DND-41 (cell line): ENCODE measurements at regions not wholly inside any gene's neighbourhood (a gene's known extent, or its start where the extent isn't known, plus 50 kb on each side); places are given as distances from the start of the nearest gene placed in this dataset.
"Not testable (repeated sequence)": the region's sequence is repeated elsewhere in the genome, so short reads cannot be mapped to it uniquely, and the experiment has no call there.

Experiments used
- ATAC-seq: fragments of 200-7000 bp; cut with Tn5 transposase; 3 replicates; pipeline ENCODE4 v1.9.1; 2021; ENCODE audit warnings: low read depth; ENCODE audit not compliant: insufficient read depth
- DNase-seq: peaks from one replicate; pipeline ENCODE4 v3.0.0-alpha.2; 2020
- H2AFZ ChIP-seq: 2 replicates; pipeline ENCODE4 v1.6.0; 2012; ENCODE audit warnings: low read depth, low read length
- H3K27ac ChIP-seq: 2 replicates; pipeline ENCODE4 v1.5.1; 2012; ENCODE audit warnings: low read length, inconsistent platforms
- H3K27me3 ChIP-seq: fragments of 200-600 bp; sonication (generic); 2 replicates; pipeline ENCODE4 v1.6.0; 2012; ENCODE audit warnings: low read length, mild to moderate bottlenecking, inconsistent platforms; ENCODE audit not compliant: insufficient read depth, poor library complexity
- H3K36me3 ChIP-seq: 2 replicates; pipeline ENCODE4 v1.5.1; 2012; ENCODE audit warnings: low read length, inconsistent platforms; ENCODE audit not compliant: insufficient read depth
- H3K4me1 ChIP-seq: 2 replicates; pipeline ENCODE4 v1.5.1; 2012; ENCODE audit warnings: mild to moderate bottlenecking, low read length; ENCODE audit not compliant: insufficient read depth
- H3K4me2 ChIP-seq: 2 replicates; pipeline ENCODE4 v1.6.0; 2012; ENCODE audit warnings: mild to moderate bottlenecking, moderate library complexity, low read length, inconsistent platforms; ENCODE audit not compliant: insufficient read depth
- H3K4me3 ChIP-seq, 2 experiments: fragments of 200-600 bp in 1 of 2; shearing (Covaris generic) in 1 of 2; 2 replicates each; pipeline ENCODE4 v1.5.1; 2012 to 2016; ENCODE audit warnings: inconsistent platforms in 2 of 2, low read length in 2 of 2, mild to moderate bottlenecking in 2 of 2, low read depth in 1 of 2, moderate library complexity in 1 of 2
- H3K79me2 ChIP-seq: 2 replicates; pipeline ENCODE4 v1.6.0; 2012; ENCODE audit warnings: low read length, inconsistent platforms; ENCODE audit not compliant: insufficient read depth
- H3K9ac ChIP-seq: 2 replicates; pipeline ENCODE4 v1.6.0; 2012; ENCODE audit warnings: low read depth, mild to moderate bottlenecking, inconsistent platforms, low read length, moderate library complexity
- H3K9me3 ChIP-seq: 2 replicates; pipeline ENCODE4 v1.5.1; 2012; ENCODE audit warnings: low read length, moderate library complexity, mild to moderate bottlenecking, inconsistent platforms; ENCODE audit not compliant: insufficient read depth, severe bottlenecking
- H4K20me1 ChIP-seq: 2 replicates; pipeline ENCODE4 v1.6.0; 2012; ENCODE audit warnings: low read length; ENCODE audit not compliant: insufficient read depth
- EZH2 ChIP-seq: IDR thresholded peaks from 3 replicates; pipeline ENCODE4 v1.6.1; 2012; ENCODE audit warnings: borderline replicate concordance, low read depth, mild to moderate bottlenecking, moderate library complexity, low read length, inconsistent platforms; ENCODE audit not compliant: severe bottlenecking
- TF ChIP-seq, protein P1 (sequence below): IDR thresholded peaks from 2 replicates; pipeline ENCODE4 v1.5.1; 2012; ENCODE audit warnings: borderline replicate concordance, low read length, moderate library complexity, mild to moderate bottlenecking; ENCODE audit not compliant: poor library complexity, severe bottlenecking; ENCODE audit errors: extremely low read depth

DNA sequence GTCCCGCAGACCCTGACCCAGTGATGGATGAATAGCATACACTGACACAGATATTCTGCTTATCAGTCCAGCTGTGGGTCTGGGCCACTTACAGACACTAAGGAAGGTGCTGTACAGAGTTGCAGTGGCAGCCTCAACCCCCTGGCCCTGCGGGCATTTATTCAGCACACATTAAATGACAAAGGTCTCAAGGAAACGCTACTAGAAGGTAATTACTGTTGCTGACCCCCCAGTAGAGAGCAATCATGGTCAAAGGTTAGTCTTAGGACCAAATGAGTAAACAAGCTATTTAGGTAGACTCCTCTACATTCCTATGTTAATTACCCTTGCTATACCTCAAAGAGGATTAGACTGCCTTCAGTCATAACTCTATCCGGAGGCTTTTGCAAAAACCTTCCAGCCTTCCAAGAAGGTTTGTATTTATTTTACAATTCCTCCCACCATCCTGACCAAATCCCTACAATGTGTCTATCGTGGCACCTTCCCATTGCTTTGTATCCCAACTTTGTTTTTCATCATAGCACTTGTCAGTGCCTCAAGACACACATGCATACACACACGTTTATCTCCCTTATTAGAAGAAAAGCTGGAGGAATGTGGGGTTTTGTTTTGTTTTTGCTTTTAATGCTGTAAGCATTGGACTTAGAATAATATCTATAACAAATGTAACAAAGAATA, 227.9 kb downstream of the PYDC2 start:
- Histone ChIP-seq H3K4me2 (no peak overlapping the region), H3K4me3 (no peak overlapping the region), H3K9me3 (no peaks in the 10 kb centered on the region), H2AFZ (no peak overlapping the region), H3K9ac (no peak overlapping the region), H3K4me1 (no peaks in the 10 kb centered on the region), H3K79me2 (no peaks in the 10 kb centered on the region), H3K27ac (no peak overlapping the region), H4K20me1 (no peaks in the 10 kb centered on the region), H3K36me3 (no peaks in the 10 kb centered on the region), H3K27me3 (no peaks in the 10 kb centered on the region)
- ATAC-seq (no peak), DNase-seq (no peak)
- TF ChIP-seq, protein P1, sequence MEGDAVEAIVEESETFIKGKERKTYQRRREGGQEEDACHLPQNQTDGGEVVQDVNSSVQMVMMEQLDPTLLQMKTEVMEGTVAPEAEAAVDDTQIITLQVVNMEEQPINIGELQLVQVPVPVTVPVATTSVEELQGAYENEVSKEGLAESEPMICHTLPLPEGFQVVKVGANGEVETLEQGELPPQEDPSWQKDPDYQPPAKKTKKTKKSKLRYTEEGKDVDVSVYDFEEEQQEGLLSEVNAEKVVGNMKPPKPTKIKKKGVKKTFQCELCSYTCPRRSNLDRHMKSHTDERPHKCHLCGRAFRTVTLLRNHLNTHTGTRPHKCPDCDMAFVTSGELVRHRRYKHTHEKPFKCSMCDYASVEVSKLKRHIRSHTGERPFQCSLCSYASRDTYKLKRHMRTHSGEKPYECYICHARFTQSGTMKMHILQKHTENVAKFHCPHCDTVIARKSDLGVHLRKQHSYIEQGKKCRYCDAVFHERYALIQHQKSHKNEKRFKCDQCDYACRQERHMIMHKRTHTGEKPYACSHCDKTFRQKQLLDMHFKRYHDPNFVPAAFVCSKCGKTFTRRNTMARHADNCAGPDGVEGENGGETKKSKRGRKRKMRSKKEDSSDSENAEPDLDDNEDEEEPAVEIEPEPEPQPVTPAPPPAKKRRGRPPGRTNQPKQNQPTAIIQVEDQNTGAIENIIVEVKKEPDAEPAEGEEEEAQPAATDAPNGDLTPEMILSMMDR = no peak
- no peak for TF ChIP-seq EZH2

DNA sequence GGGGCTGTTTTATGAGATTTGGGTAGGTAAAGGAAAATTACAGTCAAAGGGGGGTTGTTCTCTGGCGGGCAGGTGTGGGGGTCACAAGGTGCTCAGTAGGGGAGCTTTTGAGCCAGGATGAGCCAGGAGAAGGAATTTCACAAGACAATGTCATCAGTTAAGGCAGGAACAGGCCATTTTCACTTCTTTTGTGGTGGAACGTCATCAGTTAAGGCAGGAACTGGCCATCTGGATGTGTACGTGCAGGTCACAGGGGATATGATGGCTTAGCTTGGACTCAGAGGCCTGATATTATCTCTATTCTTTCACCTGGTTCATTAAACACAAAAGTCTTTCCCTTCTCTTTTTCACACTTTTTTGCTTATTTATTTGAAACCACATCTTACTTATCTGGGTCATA, 230.2 kb downstream of the PYDC2 start:
- not testable (repeated sequence) for H3K79me2 ChIP-seq, H3K9me3 ChIP-seq, DNase-seq, H3K4me2 ChIP-seq, H4K20me1 ChIP-seq, H3K27me3 ChIP-seq, H2AFZ ChIP-seq, H3K36me3 ChIP-seq, ATAC-seq, H3K9ac ChIP-seq, H3K4me3 ChIP-seq, H3K4me1 ChIP-seq, H3K27ac ChIP-seq

DNA sequence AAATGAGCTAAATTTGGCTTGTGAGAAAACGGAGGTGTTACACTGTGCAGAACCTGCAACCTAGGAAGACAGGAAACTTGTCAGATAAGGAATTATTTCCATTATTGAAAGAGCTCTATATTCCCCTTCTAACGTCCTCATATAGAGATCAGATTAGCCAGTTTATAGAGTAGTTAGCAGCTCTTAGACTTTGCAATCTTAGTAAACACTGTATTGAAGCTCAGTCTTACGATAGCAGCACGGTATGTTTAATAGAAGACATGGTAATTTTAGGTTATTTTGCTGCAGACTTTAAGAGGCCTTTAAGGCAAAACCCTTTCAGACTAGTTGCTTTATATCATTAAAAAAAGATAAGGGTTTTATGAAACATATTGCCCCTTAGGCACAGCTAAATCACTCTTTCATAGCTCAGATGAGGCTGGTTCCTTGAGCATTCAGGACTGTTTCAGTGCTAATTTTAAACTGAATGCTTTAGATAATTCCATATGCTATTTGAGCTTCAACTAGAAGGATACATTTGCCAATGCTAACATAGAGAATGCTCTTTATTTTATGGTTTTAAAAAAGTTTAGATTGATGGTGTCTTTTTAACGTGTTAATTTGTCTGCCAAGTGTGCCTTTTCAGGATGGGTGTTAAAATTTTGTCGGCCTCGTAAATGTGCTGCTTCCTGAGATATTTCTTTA, 234.3 kb downstream of the PYDC2 start:
- H3K27ac ChIP-seq = no peak overlapping the region
- H3K9me3 ChIP-seq = no peaks in the 10 kb centered on the region
- ATAC-seq = no peak
- H3K79me2 ChIP-seq = no peaks in the 10 kb centered on the region
- H3K36me3 ChIP-seq = no peaks in the 10 kb centered on the region
- no peak overlapping the region for H3K4me3 ChIP-seq
- no peaks in the 10 kb centered on the region for H3K4me1 ChIP-seq
- H4K20me1 ChIP-seq = no peaks in the 10 kb centered on the region
- TF ChIP-seq, protein P1 = no peak
- TF ChIP-seq EZH2 = no peak
- DNase-seq = no peak
- no peak overlapping the region for H3K9ac ChIP-seq
- no peaks in the 10 kb centered on the region for H3K27me3 ChIP-seq
- H2AFZ ChIP-seq = no peak overlapping the region
- no peak overlapping the region for H3K4me2 ChIP-seq

DNA sequence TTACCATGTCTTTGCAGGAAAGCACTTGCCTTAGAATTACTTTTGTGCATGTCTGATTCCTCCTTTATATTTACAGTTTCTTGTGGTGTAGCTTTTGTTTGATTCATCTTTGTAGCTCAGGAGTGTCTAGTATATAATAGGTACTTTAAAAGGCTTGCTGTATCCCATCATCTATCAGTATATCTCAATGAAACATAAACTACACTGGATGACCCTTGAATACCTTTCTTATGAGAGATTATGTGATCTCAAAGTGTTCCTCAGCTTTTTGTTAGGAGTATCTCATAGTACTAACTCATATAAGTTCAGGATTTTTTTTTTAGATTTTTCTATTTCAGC, 234.8 kb downstream of the PYDC2 start:
- no peak overlapping the region for H3K9ac ChIP-seq
- TF ChIP-seq EZH2 = no peak
- TF ChIP-seq, protein P1 = no peak
- H3K27ac ChIP-seq = no peak overlapping the region
- no peaks in the 10 kb centered on the region for H3K4me1 ChIP-seq
- ATAC-seq = no peak
- H3K36me3 ChIP-seq = no peaks in the 10 kb centered on the region
- no peak overlapping the region for H2AFZ ChIP-seq
- H3K4me3 ChIP-seq = no peak overlapping the region
- no peaks in the 10 kb centered on the region for H3K79me2 ChIP-seq
- H4K20me1 ChIP-seq = no peaks in the 10 kb centered on the region
- H3K4me2 ChIP-seq = no peak overlapping the region
- no peaks in the 10 kb centered on the region for H3K27me3 ChIP-seq
- DNase-seq = no peak
- no peaks in the 10 kb centered on the region for H3K9me3 ChIP-seq
